Neural progenitor cell (in vitro differentiated cells): ENCODE measurements at regions not wholly inside any gene's neighbourhood (a gene's known extent, or its start where the extent isn't known, plus 50 kb on each side); places are given as distances from the start of the nearest gene placed in this dataset.

Experiments used
- EZH2phosphoT487 ChIP-seq: fragments of 200-600 bp; sonication (generic); IDR thresholded peaks from 2 replicates; pipeline ENCODE4 v1.6.1; 2017; ENCODE audit warnings: antibody characterized with exemption
- TF ChIP-seq, protein P1 (sequence below): fragments of 200-600 bp; sonication (generic); IDR thresholded peaks from 2 replicates; pipeline ENCODE4 v1.5.1; 2017; ENCODE audit warnings: antibody characterized with exemption, mild to moderate bottlenecking

DNA sequence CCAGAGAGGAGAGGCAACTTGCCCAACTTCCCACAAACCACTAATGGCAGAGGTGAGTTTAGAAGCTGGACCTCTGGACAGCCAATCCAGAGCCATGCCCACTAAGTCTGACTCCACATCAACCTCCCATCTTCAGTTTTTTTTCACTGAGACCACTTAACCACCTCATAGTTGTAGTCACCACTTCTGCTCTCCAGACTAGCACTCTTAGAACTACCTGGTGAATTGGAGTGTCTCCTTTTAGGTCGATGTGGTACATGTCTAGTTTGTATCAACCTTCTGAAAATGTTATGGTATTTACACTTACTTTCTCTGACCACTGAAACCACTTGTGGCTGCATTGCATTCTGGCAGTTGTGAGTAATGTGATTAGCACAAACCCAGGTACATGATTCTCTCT lies 743.6 kb upstream of the FANCL start:
- TF ChIP-seq EZH2phosphoT487: no peak
- TF ChIP-seq, protein P1, sequence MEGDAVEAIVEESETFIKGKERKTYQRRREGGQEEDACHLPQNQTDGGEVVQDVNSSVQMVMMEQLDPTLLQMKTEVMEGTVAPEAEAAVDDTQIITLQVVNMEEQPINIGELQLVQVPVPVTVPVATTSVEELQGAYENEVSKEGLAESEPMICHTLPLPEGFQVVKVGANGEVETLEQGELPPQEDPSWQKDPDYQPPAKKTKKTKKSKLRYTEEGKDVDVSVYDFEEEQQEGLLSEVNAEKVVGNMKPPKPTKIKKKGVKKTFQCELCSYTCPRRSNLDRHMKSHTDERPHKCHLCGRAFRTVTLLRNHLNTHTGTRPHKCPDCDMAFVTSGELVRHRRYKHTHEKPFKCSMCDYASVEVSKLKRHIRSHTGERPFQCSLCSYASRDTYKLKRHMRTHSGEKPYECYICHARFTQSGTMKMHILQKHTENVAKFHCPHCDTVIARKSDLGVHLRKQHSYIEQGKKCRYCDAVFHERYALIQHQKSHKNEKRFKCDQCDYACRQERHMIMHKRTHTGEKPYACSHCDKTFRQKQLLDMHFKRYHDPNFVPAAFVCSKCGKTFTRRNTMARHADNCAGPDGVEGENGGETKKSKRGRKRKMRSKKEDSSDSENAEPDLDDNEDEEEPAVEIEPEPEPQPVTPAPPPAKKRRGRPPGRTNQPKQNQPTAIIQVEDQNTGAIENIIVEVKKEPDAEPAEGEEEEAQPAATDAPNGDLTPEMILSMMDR: no peak
